ENCODE measurements at regions not wholly inside any gene's neighbourhood (a gene's known extent, or its start where the extent isn't known, plus 50 kb on each side); places are given as distances from the start of the nearest gene placed in this dataset.

GRCh38 chr3:30974071-30974470, 79.6 kb upstream of the GADL1 start:
- no peaks in the 10 kb centered on the region for H3K9me3 ChIP-seq
- no peaks in the 10 kb centered on the region for H3K4me1 ChIP-seq
- no peak overlapping the region for H3K27ac ChIP-seq
- no peaks in the 10 kb centered on the region for H3K36me3 ChIP-seq
- no peaks in the 10 kb centered on the region for H3K27me3 ChIP-seq
- TF ChIP-seq, protein P1, sequence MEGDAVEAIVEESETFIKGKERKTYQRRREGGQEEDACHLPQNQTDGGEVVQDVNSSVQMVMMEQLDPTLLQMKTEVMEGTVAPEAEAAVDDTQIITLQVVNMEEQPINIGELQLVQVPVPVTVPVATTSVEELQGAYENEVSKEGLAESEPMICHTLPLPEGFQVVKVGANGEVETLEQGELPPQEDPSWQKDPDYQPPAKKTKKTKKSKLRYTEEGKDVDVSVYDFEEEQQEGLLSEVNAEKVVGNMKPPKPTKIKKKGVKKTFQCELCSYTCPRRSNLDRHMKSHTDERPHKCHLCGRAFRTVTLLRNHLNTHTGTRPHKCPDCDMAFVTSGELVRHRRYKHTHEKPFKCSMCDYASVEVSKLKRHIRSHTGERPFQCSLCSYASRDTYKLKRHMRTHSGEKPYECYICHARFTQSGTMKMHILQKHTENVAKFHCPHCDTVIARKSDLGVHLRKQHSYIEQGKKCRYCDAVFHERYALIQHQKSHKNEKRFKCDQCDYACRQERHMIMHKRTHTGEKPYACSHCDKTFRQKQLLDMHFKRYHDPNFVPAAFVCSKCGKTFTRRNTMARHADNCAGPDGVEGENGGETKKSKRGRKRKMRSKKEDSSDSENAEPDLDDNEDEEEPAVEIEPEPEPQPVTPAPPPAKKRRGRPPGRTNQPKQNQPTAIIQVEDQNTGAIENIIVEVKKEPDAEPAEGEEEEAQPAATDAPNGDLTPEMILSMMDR (IDR thresholded peaks at IDR 0.05): no peak
- no peak for TF ChIP-seq POLR2A (IDR thresholded peaks at IDR 0.05)
- DNase-seq: no peak
- no peak overlapping the region for H3K4me3 ChIP-seq

- no peak overlapping the region for H3K27ac ChIP-seq
- H3K27me3 ChIP-seq: no peaks in the 10 kb centered on the region
- no peaks in the 10 kb centered on the region for H3K9me3 ChIP-seq
- H3K4me3 ChIP-seq: no peak overlapping the region
- no peak for TF ChIP-seq POLR2A (IDR thresholded peaks at IDR 0.05)
- TF ChIP-seq, protein P1 (IDR thresholded peaks at IDR 0.05): no peak
- no peaks in the 10 kb centered on the region for H3K36me3 ChIP-seq
- H3K4me1 ChIP-seq: no peaks in the 10 kb centered on the region
- no peak for DNase-seq
Measured at GRCh38 chr3:30977592-30977991, 83.1 kb upstream of the GADL1 start.

GRCh38 chr3:30980993-30981392, 86.5 kb upstream of the GADL1 start:
- Histone ChIP-seq H3K36me3 (no peaks in the 10 kb centered on the region), H3K27me3 (no peaks in the 10 kb centered on the region), H3K27ac (no peak overlapping the region), H3K4me1 (peaks cover 0 to 10% (median 0%) of the 10 kb centered on the region in 4 donors), H3K9me3 (no peaks in the 10 kb centered on the region), H3K4me3 (no peak overlapping the region)
- TF ChIP-seq, protein P1 (IDR thresholded peaks at IDR 0.05): no peak
- TF ChIP-seq POLR2A (IDR thresholded peaks at IDR 0.05): no peak
- DNase-seq: no peak

DNA sequence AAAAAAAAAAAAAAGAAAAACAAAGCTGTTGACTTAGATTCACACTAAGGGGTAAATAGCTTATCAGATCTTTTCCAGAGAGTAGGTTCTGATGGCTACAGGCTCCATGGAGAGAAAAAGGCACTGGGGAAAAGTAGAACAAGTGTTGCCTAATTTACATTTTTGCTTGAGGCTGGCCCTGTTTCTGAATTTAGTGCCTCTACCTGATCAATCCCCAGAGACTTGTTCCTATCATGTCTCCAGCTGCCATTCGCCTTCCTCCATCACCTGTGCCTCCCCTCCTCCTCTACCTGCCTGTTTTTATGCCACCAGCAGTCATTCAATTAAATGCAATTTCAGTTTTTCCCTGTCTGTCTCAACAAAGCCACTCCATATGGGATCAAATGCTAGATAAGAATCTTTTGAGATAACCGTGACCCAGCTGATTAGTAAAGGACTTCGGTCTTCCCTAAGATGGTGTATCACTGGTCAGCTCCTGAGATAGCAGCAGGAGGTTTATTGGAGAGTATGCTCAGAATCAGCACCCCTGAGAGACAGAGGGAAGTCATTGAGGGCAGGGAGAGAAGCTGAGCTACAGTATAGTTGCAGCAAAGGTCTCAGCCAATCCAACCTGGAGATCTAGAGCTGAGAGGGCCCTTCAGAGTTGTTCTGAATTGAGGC, 88.1 kb upstream of the GADL1 start:
- no peak overlapping the region for H3K27ac ChIP-seq
- no peaks in the 10 kb centered on the region for H3K27me3 ChIP-seq
- no peak overlapping the region for H3K4me3 ChIP-seq
- peaks cover 0 to 10% (median 0%) of the 10 kb centered on the region in 4 donors for H3K4me1 ChIP-seq
- TF ChIP-seq, protein P1 (IDR thresholded peaks at IDR 0.05): no peak
- TF ChIP-seq POLR2A (IDR thresholded peaks at IDR 0.05): no peak
- DNase-seq: no peak
- no peaks in the 10 kb centered on the region for H3K9me3 ChIP-seq
- H3K36me3 ChIP-seq: no peaks in the 10 kb centered on the region

DNA sequence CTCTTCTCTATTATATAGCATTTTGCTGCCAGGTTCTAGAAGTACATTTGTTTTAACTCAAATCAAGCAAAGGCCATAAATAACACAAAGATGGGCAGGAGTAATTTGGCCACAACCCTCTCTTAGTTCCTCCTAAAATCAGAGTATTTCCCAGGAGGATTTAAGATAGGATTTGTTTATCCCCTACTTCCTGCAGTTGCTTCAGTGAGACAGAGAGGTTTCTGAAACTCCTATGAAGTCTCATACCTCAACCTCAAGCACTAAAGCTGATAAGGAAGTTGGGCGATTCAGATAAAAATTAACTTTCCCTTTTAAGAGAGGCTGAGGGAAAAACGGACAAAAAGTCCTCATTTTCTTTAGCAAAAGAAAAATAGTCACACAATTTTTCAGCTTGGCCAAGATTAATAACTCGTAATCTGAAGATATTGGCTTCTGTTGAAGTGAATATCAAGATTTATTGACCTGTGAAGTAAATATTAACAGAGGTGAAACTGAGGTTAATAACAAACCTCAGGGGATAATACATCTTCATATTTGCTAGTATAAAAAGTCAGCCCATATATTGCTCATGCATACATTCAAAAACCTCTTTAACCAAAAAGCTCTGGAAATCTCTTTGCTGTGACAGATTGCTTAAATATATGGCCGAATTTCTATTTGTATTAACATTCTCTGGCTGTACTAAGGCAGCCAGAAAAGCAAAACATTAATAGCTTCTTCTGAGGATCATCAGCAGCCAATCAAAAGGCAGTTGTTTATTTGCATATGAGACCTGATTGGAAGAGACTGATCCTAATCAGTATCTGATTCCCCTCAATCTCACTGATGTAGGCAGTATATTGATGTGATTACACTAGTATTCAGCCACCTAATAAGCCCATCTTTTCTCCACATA, 90.6 kb upstream of the GADL1 start:
- H3K4me1 ChIP-seq: peaks cover 0 to 10% (median 0%) of the 10 kb centered on the region in 4 donors
- H3K9me3 ChIP-seq: no peaks in the 10 kb centered on the region
- no peak overlapping the region for H3K4me3 ChIP-seq
- H3K27me3 ChIP-seq: no peaks in the 10 kb centered on the region
- no peaks in the 10 kb centered on the region for H3K36me3 ChIP-seq
- H3K27ac ChIP-seq: no peak overlapping the region
- no peak for TF ChIP-seq POLR2A (IDR thresholded peaks at IDR 0.05)
- no peak for DNase-seq

DNA sequence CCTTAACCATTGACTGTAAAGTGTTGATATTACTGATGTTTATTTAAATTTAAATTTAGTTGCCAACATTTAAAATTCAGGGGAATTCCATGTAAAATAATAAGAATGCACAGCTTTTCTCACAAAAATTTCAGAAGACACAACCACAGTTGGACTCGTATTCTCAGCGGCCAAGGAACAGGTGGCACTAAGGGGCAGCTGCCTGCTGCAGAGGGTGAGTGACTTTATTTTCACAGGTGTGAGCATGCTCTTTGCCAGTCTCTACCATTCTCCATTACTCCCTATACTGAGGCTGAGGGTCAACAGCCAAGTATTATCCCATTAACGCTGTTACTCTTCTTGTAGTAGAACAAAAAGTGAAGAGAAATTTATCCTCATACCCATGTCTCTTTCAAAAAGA, 92.1 kb upstream of the GADL1 start:
- Histone ChIP-seq H3K27me3 (no peaks in the 10 kb centered on the region), H3K9me3 (no peaks in the 10 kb centered on the region), H3K27ac (no peak overlapping the region), H3K36me3 (no peaks in the 10 kb centered on the region), H3K4me1 (peaks cover 0 to 10% (median 0%) of the 10 kb centered on the region in 4 donors), H3K4me3 (no peak overlapping the region)
- DNase-seq: no peak
- TF ChIP-seq POLR2A (IDR thresholded peaks at IDR 0.05): no peak
- TF ChIP-seq, protein P1 (IDR thresholded peaks at IDR 0.05): no peak

Measured in Peyer's patch (tissue), 4 donors.